Superior temporal gyrus (tissue), 1 donor: ENCODE measurements at regions not wholly inside any gene's neighbourhood (a gene's known extent, or its start where the extent isn't known, plus 50 kb on each side); places are given as distances from the start of the nearest gene placed in this dataset.

ENCODE experiments used
- DNase-seq: peaks from one replicate; pipeline ENCODE4 v3.0.0-alpha.2; 2016; ENCODE audit errors: extremely low spot score

- DNase-seq = no peak
Measured at GRCh38 chr9:81391457-81391825, 297.9 kb downstream of the TLE1 start.

DNA sequence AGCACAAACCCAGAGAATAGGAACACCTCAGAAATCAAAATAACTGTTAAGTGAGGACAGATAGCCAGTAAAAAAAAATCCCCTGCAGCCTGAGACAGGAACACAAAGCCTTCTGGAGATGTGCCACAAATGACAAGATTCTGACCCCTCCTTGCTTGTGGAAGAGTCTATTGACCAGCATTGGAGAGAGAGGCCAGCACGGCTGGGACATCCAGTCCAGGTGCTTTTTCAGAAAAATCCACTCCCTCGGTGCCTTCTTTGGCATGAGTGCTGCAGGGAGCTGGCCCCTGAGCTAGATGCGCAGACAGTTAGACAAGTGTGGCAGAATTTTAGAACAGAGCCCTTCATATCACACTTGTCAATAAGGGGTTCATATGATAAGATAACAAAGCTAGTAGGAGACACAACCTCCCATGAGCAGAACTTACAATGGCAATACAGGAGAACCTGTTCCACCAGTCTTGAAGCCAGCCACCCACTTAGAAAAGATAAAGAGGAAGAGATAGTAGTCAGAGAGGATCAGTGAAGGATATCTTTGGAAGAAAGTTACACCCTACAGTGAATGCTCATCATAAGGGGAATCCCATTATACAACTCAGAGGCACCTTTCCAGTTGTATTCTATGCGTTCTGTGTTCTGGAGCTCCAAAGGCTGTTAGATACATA lies 298.4 kb downstream of the TLE1 start:
- DNase-seq = no peak

DNA sequence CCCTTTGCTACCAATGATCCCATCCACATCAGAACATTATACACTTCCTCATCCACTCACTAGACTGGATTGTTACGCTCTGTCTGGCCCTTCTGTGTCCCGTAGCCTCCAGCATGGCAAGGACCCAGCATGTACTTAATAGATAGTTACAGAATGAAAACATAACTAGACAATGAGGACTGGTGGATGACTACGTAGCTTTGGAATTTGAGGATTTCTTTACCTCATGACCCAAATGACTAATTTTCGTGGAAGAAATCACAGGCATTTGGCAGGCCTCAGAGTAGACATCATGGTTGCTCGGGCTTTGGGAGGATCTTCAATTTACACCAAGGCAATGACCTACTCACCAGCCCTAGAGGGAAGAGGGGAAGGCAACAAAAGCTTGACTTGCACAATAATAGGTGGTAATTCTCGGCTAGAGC lies 299.8 kb downstream of the TLE1 start:
- DNase-seq = no peak

GRCh38 chr9:81388831-81389230 lies 300.5 kb downstream of the TLE1 start:
- no peak for DNase-seq

- no peak for DNase-seq
Measured at GRCh38 chr9:81387360-81388106, 301.8 kb downstream of the TLE1 start.

DNA sequence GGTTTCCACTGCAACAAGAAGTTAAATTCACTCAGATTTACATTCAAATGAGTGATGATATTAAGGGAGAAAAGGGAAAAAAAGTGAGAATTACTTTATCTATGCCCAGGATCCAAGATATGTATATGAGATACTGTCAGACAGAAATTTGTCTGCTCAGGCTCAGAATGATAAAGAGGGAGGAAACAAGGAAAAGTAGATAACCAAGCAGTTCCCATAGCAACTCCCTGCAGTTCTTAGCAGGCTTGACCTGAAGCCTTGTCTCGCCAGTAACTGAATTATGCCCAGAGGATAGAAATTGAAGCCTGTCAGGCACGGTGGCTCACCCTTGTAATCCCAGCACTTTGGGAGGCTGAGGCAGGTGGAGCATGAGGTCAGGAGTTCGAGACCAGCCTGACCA lies 304.4 kb downstream of the TLE1 start:
- DNase-seq = no peak

- no peak for DNase-seq
Measured at GRCh38 chr9:81382281-81382680, 307.1 kb downstream of the TLE1 start.

DNA sequence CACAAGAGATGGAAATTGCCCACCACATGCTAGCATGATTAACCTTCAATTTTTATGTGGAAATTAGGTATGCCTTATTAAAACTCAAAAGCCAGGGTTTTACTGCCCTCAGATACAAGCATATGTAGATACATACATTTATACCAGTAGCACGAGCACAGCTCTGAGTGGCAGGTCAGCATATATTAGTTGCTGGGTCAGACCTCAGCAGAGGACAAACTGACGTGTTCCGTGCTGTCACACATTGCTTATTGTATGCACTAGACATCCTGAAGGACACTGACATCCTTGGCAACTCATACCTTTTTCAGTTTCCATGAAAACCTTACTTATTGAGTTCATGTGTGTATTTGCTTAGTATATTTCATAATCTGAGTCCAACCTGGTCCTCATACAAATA lies 307.7 kb downstream of the TLE1 start:
- no peak for DNase-seq

DNA sequence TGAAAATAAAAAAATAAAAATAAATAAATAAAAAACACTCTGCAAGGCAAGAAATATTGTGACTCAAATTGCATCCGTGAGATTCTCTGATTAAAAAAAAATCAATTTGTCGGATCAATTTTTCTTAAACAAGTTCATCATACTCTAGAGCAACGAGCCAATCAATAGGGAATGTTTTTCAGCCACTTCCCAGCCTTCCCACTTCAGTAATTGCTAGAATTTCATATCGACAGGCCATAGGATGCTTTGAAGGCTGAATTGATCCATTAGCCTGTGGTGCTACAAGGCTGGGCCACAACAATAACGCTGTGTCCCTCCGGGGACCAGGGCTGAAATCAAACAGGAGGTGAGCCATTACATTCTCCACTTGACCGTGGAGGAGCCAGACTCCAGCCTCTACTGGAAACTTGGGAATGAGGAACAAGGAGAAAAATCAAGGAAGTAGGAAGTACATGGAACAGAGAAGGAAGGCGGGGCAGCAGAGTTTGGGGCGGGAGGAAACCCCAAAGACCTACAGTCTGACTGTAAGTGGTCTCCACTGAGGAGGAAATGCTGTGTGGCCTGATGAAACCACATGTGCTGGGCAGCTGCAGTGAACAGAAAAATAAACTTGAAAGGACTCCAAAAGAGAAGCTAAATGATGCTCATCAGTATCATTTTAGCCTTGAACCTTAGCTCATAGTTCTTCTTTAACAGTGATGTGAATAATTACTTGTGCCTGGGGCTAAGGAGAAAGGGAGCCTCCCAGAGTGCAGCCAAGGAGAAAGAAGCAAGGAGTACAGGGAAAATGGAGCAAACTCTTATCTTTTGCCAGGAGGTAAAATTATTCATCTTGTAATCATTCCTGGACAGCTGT lies 308.6 kb downstream of the TLE1 start:
- DNase-seq = no peak

DNA sequence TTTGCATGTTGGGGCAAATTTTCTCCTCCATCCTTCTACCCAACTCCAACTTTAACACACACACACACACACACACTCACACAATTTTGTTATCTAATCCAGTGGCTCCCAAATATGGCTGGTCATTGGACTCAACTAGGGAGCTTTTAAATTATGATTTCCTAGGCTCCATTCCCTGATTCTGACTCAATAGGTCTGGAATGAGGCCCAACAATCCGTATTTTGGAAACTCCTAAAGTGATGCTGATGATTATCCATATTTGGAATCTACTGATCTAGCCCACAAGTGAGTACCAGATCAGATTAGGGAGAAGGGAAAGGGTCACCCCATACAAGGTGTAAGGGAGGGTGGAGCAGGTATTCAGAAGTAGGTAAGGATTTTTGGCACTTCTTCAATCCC lies 309.7 kb downstream of the TLE1 start:
- DNase-seq = no peak

DNA sequence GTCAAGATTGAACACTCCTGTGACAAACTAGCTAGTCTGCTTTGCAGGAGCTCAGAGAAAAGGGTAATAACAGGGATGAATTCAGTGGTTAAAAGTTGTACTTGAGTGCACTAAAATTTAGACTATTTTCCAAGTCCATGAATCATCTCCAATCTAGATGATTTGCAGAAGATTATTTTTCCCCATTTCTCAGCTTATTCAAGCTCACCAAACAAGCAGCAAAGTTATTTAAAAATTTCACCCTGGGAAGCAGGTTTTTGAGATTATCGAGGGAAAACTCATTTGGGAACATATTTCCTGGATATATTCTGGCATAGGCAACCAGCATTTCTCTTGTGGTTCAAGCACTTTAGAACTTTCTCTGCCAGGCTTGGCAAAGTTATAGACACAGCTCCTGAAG lies 311.4 kb downstream of the TLE1 start:
- no peak for DNase-seq

DNA sequence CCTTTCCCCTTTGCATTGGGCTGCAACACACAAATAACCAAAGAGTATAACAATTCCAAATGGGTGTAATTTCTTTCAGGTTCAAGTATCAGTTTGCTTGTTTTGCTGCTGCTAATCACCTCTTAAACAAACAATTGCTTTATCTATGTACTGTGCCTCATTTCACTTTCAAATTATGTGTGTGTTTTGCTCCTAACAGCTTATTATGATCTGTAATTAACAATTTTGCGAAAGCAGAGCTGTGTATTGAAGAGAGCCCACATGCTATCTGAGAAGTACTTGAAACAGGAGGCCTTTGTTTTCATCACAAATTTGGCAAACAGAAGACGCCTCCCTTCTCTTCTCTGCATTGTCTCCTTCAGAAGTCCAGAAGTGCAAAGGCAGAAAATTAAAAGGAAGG lies 312.0 kb downstream of the TLE1 start:
- no peak for DNase-seq

DNA sequence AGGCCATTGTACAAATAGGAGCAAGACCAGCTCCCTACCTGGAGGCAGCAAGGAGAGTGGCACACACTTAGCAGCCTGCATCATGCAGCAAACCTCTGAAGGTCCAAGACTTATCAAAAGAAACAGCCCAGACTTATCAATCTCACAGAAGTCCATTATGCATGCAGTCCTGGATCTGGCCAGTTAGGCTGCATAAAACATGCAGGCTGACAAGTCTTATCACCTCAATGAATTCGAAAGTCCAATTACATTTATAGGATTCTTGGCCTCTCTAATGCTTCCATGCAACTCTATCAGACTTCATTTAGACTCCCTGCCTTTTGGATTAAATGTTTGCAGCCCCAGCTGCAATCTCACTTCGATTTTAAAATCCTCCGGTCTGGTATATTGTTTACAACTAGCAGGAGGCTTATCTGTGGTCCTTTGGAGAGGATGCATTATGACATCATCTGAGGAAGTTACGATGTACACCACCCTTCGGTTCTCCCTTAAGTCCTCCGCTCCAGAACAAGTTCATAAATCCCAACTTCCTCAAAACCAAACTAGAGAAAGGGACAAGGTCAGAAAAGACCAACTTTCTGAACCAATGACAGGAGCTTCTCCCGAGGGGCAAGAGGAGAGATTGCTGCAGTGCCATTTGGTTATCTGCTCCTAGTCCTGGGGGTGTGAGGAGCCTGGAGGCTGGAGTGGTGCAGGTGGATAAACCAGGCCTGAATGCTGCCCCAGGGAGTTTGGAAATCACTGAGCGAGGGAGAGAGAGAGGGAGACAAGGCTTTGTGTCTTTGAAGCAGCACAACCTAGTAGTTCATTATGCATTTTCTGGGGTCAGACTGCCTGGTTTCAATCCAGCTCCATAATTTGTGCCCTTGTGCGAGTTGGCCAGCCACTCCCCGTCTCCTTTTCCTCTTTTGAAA lies 313.9 kb downstream of the TLE1 start:
- DNase-seq = no peak

- DNase-seq = no peak
Measured at GRCh38 chr9:81374459-81375186, 314.7 kb downstream of the TLE1 start.

DNA sequence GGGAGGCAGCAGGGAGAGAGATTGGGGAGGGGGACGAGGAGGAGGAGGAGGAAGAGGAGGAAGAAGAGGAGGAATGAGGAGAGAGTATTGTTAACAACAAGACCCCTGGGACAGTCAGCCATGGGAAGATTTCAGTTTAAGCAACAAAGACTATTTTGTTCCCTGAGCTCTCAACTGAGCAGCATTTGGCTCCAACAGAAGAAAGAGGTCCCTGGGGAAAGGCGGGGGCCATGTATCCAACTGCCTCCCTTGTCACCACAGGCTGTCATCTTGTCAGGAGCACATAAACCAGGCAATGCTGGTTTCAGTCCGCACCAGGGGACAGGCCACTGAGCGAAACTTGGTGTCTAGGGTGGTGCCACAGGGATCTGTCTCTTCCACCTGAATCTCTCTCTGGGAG lies 316.1 kb downstream of the TLE1 start:
- DNase-seq = no peak

DNA sequence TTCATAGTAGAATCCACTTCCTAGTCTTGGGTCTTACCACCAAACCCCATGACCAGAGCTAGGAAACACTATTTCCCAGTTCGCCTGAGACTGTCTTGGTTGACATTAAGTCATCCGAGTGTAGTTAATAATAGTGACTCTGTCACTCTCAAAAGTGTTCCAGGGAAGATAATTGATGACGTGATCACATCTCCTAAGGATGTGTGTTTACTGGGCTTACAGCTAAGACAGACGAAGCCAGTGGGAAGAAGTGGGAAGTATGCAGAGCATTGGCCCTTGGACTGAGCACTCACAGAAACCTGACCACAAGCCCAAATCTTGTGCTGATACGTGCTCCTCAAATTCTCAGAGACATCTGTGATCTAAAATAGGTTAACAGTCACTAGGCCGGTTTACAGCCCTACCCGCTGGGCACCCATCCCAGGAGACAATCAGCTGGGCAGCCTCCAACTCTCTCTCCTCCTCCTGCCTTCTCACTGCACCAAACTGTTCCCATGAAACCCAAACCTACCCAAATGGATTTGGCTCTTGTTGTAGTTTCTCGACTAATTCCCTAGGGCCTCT lies 316.6 kb downstream of the TLE1 start:
- no peak for DNase-seq

DNA sequence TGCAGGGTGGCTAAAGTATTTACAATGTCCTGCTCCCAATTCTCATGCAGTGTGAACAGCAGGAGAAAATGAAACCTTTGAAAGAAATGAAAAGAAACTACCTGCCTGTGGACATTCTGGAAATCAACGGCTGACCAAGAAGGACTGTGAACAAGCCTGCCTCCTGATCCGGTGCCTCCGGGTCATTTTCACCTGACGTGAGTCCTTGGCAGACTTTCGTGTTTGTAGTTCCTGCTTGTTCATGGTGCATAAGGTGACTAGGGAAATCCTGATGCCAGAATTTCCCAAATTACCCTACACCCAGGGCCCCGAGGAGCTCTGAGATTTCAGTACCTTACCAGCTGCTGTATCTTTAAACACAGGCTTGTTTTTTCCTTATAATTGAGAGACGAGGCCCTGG lies 317.5 kb downstream of the TLE1 start:
- DNase-seq = no peak

DNA sequence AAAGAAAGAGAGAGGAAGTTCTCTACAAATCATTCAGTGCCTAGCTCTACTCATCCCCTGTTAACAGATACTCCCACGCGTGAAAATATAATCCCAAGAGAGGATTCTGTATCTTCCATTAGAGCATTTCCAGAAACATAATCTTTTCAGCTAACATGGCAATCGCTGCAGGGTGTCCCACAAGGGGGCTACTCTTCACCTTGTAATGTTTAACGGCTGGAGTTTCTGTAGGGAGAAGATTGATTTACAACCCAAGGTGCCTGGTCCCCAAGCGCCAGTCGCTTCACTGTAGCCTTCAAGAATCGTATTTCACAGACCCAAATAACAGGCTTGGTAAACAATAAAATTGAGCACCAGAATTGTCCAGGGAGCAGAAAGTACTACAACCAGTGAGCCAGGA lies 318.7 kb downstream of the TLE1 start:
- DNase-seq = no peak

DNA sequence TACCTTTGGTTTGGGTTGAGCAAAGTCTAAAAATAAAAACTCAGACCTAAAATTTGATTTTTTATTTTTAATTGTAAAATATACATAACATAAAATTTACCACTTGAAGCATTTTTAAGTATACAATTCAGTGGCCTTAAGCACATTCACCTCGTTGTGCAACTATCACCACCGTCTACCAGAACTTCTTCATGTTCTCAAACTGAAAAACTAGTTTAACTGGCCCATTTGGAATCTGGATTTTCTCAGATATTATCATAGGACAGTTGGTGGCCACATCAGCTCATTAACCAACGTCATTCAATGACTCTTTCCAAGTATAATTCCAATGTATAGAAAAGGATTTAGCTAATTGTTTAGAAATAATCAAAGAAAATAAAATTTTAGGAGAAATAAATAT lies 319.3 kb downstream of the TLE1 start:
- DNase-seq = no peak

DNA sequence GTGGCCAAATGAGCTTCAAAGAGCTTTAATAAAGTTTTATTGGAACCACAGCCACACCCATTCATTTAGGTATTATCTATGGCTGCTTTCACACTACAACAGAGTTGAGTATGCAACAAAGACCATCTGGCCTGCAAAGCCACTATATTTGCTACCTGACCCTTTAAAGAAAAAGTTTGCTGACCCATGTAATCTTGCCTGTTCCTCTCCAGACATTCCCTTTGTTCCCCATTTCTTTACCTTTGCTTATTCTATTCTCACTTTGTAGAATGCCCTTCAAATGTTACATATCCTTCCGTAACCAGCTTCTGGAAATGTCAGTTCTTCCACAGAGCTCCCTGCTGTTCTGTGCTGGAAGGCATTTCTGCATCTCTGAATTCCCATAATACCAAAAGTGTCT lies 320.2 kb downstream of the TLE1 start:
- DNase-seq = no peak
